OCI-LY7 (cell line): ENCODE measurements at regions not wholly inside any gene's neighbourhood (a gene's known extent, or its start where the extent isn't known, plus 50 kb on each side); places are given as distances from the start of the nearest gene placed in this dataset.
A peak's percentile ranks its signal among the peaks of the same experiment; 100 is the strongest.

Source experiments
- BruUV-seq: library from RNA; stranded (reverse); fragments of 400-500 nt; replicated peaks from 2 replicates; lab custom pipeline; 2021; lab: Mats Ljungman, UMichigan
- CTCF ChIA-PET: fragments of 300-600 bp; sonication (Branson Sonifier 250); formaldehyde crosslinking; loops from one replicate; lab custom pipeline; 2022; ENCODE audit warnings: antibody characterized with exemption; ENCODE audit not compliant: unreplicated experiment; lab: Charles Lee
- POLR2A ChIA-PET: fragments of 300-600 bp; sonication (Branson Sonifier 250); formaldehyde crosslinking; loops from one replicate; lab custom pipeline; 2022; ENCODE audit warnings: antibody characterized with exemption; lab: Charles Lee
- DNase-seq: peaks from one replicate; pipeline ENCODE4 v3.0.0-alpha.2; 2015; ENCODE audit warnings: low spot score
- H2AFZ ChIP-seq: fragments of 200-600 bp; sonication (generic), shearing (Covaris generic); 2 replicates; pipeline ENCODE4 v1.6.1; 2014; ENCODE audit warnings: mild to moderate bottlenecking, antibody characterized with exemption, low read length, moderate library complexity
- H3K27ac ChIP-seq: fragments of 200-600 bp; sonication (generic); 2 replicates; pipeline ENCODE4 v1.5.1; 2014; ENCODE audit warnings: mixed run types, low read depth, mild to moderate bottlenecking, moderate library complexity, low read length, inconsistent platforms; ENCODE audit not compliant: poor library complexity, severe bottlenecking
- H3K36me3 ChIP-seq: fragments of 200-600 bp; sonication (generic); 2 replicates; pipeline ENCODE4 v1.6.1; 2014; ENCODE audit warnings: mild to moderate bottlenecking, antibody characterized with exemption, low read length, moderate library complexity, mixed read lengths; ENCODE audit not compliant: insufficient read depth
- H3K4me1 ChIP-seq: fragments of 200-600 bp; sonication (generic); 2 replicates; pipeline ENCODE4 v1.5.1; 2014; ENCODE audit warnings: mild to moderate bottlenecking, low read length; ENCODE audit not compliant: insufficient read depth, poor library complexity, severe bottlenecking
- H3K4me2 ChIP-seq: fragments of 200-600 bp; sonication (generic); 2 replicates; pipeline ENCODE4 v1.6.1; 2014; ENCODE audit warnings: mild to moderate bottlenecking, low read length
- H3K4me3 ChIP-seq: fragments of 200-600 bp; sonication (generic); 2 replicates; pipeline ENCODE4 v1.5.1; 2014; ENCODE audit warnings: mild to moderate bottlenecking, low read depth, low read length; ENCODE audit not compliant: poor library complexity, severe bottlenecking
- H3K79me2 ChIP-seq: fragments of 200-600 bp; sonication (generic); 2 replicates; pipeline ENCODE4 v1.6.1; 2016; ENCODE audit warnings: low read depth, mild to moderate bottlenecking, low read length, moderate library complexity, mixed read lengths; ENCODE audit not compliant: insufficient read depth
- H3K9me2 ChIP-seq: fragments of 200-600 bp; sonication (generic); 2 replicates; pipeline ENCODE4 v1.6.1; 2016; ENCODE audit warnings: mild to moderate bottlenecking, low read length, mixed read lengths; ENCODE audit not compliant: insufficient read depth
- H3K9me3 ChIP-seq: fragments of 200-600 bp; sonication (generic); 2 replicates; pipeline ENCODE4 v1.6.1; 2014; ENCODE audit warnings: mild to moderate bottlenecking, mixed run types, low read length, mixed read lengths
- H4K20me1 ChIP-seq: fragments of 200-600 bp; sonication (generic); 2 replicates; pipeline ENCODE4 v1.6.1; 2014; ENCODE audit warnings: mild to moderate bottlenecking, antibody characterized with exemption, low read length, moderate library complexity, mixed read lengths; ENCODE audit not compliant: insufficient read depth
- EZH2phosphoT487 ChIP-seq: fragments of 200-600 bp; sonication (generic); IDR thresholded peaks from 2 replicates; pipeline ENCODE4 v1.6.1; 2018; ENCODE audit warnings: low read depth, borderline replicate concordance, mild to moderate bottlenecking, mixed run types, antibody characterized with exemption, low read length, moderate library complexity, mixed read lengths
- intact Hi-C: fragments of 100-400 bp; cut with micrococcal nuclease; formaldehyde crosslinking; loops from one replicate; pipeline ENCODE4 v1.10.0; 2022; ENCODE audit not compliant: unreplicated experiment
- TF ChIP-seq, protein P1 (sequence below): fragments of 200-600 bp; sonication (generic); conservative IDR thresholded peaks from 2 replicates; pipeline ENCODE4 v1.5.1; 2014; ENCODE audit warnings: mild to moderate bottlenecking, antibody characterized with exemption, low read length, moderate library complexity, mixed read lengths

DNA sequence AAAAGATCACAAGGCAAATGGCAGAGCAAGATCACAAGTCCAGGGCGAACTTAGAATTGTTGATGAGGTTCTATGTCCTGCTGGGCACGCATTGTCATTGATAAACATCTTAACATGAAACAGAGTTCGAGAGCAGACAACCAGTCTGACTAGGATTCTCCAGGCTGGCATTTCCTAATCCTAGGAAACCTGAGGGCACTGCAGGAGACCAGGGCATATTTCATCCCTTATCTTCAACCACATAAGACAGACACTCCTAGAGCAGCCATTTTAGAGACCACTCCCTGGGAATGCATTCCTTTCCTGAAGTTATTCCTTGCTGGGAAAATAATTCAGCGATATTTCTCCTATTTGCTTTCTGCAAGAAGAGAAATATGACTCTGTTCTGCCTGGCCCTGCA is 1199.9 kb downstream of the SI start:
- no peak overlapping the region for H3K4me3 ChIP-seq
- no peaks in the 10 kb centered on the region for H3K4me1 ChIP-seq
- intact Hi-C loops: no loop called here
- BruUV-seq: no TSS peak
- peak; percentile 2 for DNase-seq
- H3K79me2 ChIP-seq: no peaks in the 10 kb centered on the region
- H3K4me2 ChIP-seq: no peak overlapping the region
- no peak overlapping the region for H2AFZ ChIP-seq
- no peaks in the 10 kb centered on the region for H3K9me2 ChIP-seq
- no peaks in the 10 kb centered on the region for H3K36me3 ChIP-seq
- no peak overlapping the region for H3K27ac ChIP-seq
- no peaks in the 10 kb centered on the region for H4K20me1 ChIP-seq
- TF ChIP-seq EZH2phosphoT487: no peak
- TF ChIP-seq, protein P1, sequence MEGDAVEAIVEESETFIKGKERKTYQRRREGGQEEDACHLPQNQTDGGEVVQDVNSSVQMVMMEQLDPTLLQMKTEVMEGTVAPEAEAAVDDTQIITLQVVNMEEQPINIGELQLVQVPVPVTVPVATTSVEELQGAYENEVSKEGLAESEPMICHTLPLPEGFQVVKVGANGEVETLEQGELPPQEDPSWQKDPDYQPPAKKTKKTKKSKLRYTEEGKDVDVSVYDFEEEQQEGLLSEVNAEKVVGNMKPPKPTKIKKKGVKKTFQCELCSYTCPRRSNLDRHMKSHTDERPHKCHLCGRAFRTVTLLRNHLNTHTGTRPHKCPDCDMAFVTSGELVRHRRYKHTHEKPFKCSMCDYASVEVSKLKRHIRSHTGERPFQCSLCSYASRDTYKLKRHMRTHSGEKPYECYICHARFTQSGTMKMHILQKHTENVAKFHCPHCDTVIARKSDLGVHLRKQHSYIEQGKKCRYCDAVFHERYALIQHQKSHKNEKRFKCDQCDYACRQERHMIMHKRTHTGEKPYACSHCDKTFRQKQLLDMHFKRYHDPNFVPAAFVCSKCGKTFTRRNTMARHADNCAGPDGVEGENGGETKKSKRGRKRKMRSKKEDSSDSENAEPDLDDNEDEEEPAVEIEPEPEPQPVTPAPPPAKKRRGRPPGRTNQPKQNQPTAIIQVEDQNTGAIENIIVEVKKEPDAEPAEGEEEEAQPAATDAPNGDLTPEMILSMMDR: no peak
- no peaks in the 10 kb centered on the region for H3K9me3 ChIP-seq
- ChIA-PET POLR2A (interaction anchor here (0.6 kb wide), 1 partner anchor 112 kb away, joined by 3 read pairs; no protein-coding TSS in a partner anchor), CTCF (no interaction called here)

DNA sequence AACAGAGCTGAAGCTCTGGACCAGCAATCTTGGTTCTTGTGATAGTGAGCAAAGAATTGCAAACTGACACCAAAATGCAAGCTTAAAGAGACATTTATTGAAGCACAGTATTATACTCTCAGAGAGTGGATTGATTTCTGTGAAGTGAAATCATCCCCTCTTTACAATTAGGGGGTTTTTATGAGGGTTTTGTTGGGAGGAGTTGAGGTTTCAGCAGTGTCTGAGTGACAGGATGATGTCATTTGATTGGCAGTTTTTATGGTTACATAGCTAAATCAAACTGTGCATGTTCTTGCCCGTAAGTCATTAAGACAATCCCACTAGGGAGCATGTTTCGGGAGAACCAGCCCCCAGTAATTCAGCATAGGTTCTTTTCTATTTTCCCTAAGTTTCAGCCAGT is 1200.5 kb downstream of the SI start:
- intact Hi-C loops: no loop called here
- no TSS peak for BruUV-seq
- POLR2A ChIA-PET: interaction anchor here (0.6 kb wide), 1 partner anchor 111 kb away, joined by 3 read pairs; no protein-coding TSS in a partner anchor
- Histone ChIP-seq H3K9me2 (no peaks in the 10 kb centered on the region), H3K4me2 (no peak overlapping the region), H3K27ac (no peak overlapping the region), H3K4me3 (no peak overlapping the region), H3K36me3 (no peaks in the 10 kb centered on the region), H3K79me2 (no peaks in the 10 kb centered on the region), H3K4me1 (no peaks in the 10 kb centered on the region), H3K9me3 (no peaks in the 10 kb centered on the region), H4K20me1 (no peaks in the 10 kb centered on the region), H2AFZ (no peak overlapping the region)
- no peak for DNase-seq
- CTCF ChIA-PET: no interaction called here
- TF ChIP-seq EZH2phosphoT487: no peak
- TF ChIP-seq, protein P1: no peak

DNA sequence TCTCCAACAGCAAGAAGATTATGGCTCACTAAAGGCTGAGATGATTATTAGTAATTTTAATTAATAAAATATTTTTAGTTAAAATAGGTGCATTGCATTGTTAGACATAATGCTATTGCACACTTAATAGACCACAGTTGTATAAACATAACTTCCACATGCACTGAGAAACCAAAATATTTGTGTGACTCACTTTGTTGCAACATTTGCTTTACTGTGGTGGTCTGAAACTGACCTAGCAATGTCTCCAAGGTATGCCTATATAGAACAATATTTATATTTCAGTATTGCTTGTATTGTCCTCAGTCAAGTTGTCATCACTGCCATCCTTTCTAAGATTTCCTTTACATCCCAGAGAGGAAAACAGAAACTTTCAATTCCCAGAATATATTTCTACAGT is 1215.2 kb downstream of the SI start:
- H3K79me2 ChIP-seq: no peaks in the 10 kb centered on the region
- H3K27ac ChIP-seq: no peak overlapping the region
- intact Hi-C loops: no loop called here
- no peak for DNase-seq
- H4K20me1 ChIP-seq: no peaks in the 10 kb centered on the region
- H3K4me3 ChIP-seq: no peak overlapping the region
- ChIA-PET CTCF (no interaction called here), POLR2A (no interaction called here)
- H3K9me3 ChIP-seq: no peaks in the 10 kb centered on the region
- no peak overlapping the region for H2AFZ ChIP-seq
- no peaks in the 10 kb centered on the region for H3K36me3 ChIP-seq
- no TSS peak for BruUV-seq
- H3K4me2 ChIP-seq: no peak overlapping the region
- TF ChIP-seq, protein P1: no peak
- no peak for TF ChIP-seq EZH2phosphoT487
- no peaks in the 10 kb centered on the region for H3K4me1 ChIP-seq
- no peaks in the 10 kb centered on the region for H3K9me2 ChIP-seq
